ENCODE measurements at regions not wholly inside any gene's neighbourhood (a gene's known extent, or its start where the extent isn't known, plus 50 kb on each side); places are given as distances from the start of the nearest gene placed in this dataset.
A peak's percentile ranks its signal among the peaks of the same experiment; 100 is the strongest.

- H3K4me1 ChIP-seq (ENCODE audit: control insufficient read depth, insufficient read depth, low read length): peaks cover 9% of the 10 kb centered on the region
- peak overlapping the region; percentile 88 for H3K27ac Mint-ChIP-seq
Observed at GRCh38 chr14:87830443-87831096, 162.4 kb downstream of the GALC start.

GRCh38 chr14:87829543-87829942 is 163.4 kb downstream of the GALC start:
- H3K27ac Mint-ChIP-seq: peak overlapping the region; percentile 88
- Histone ChIP-seq H3K9ac (ENCODE audit: extremely low read depth, low read length, poor library complexity, severe bottlenecking) (peak overlapping the region; percentile 32), H3K27me3 (ENCODE audit: control insufficient read depth, insufficient read depth, low read length, poor library complexity, severe bottlenecking) (no peaks in the 10 kb centered on the region), H3K4me3 (ENCODE audit: low read length) (no peak overlapping the region), H3K36me3 (ENCODE audit: control insufficient read depth, insufficient read depth, low read length) (peaks cover 17% of the 10 kb centered on the region), H3K27ac (ENCODE audit: low read depth, low read length) (no peak overlapping the region), H3K4me1 (ENCODE audit: control insufficient read depth, insufficient read depth, low read length) (peaks cover 9% of the 10 kb centered on the region), H3K9me3 (ENCODE audit: control insufficient read depth, low read length) (peaks cover 40% of the 10 kb centered on the region)
- peaks cover 27% of the 10 kb centered on the region for H3K9me3 Mint-ChIP-seq
- TF ChIP-seq CTCF (conservative IDR thresholded peaks at IDR 0.05): no peak
- DNase-seq: no peak
- H3K4me1 Mint-ChIP-seq: peaks cover 17% of the 10 kb centered on the region
- H3K36me3 Mint-ChIP-seq (ENCODE audit: low read depth): peaks cover 22% of the 10 kb centered on the region
- no peaks in the 10 kb centered on the region for H3K27me3 Mint-ChIP-seq (ENCODE audit: insufficient read depth)
- no peak overlapping the region for H3K4me3 Mint-ChIP-seq

More at GRCh38 chr14:87830443-87831096, 162.4 kb downstream of the GALC start:
- no peak for DNase-seq
- Histone ChIP-seq H3K9me3 (ENCODE audit: control insufficient read depth, low read length) (peaks cover 40% of the 10 kb centered on the region), H3K27ac (ENCODE audit: low read depth, low read length) (peak overlapping the region; percentile 21), H3K27me3 (ENCODE audit: control insufficient read depth, insufficient read depth, low read length, poor library complexity, severe bottlenecking) (no peaks in the 10 kb centered on the region), H3K9ac (ENCODE audit: extremely low read depth, low read length, poor library complexity, severe bottlenecking) (peak overlapping the region; percentile 32), H3K4me3 (ENCODE audit: low read length) (no peak overlapping the region), H3K36me3 (ENCODE audit: control insufficient read depth, insufficient read depth, low read length) (peaks cover 17% of the 10 kb centered on the region)
- WGBS, 2 experiments (ENCODE audit: insufficient coverage in 1 of 2, insufficient read length in 1 of 2): 45 to 50% methylated on average over 1 to 2 of the region's 2 CpGs
- no peak overlapping the region for H3K4me3 Mint-ChIP-seq
- H3K4me1 Mint-ChIP-seq: peaks cover 17% of the 10 kb centered on the region
- H3K9me3 Mint-ChIP-seq: peaks cover 27% of the 10 kb centered on the region
- TF ChIP-seq CTCF (conservative IDR thresholded peaks at IDR 0.05): no peak
- no peaks in the 10 kb centered on the region for H3K27me3 Mint-ChIP-seq (ENCODE audit: insufficient read depth)
- H3K36me3 Mint-ChIP-seq (ENCODE audit: low read depth): peaks cover 22% of the 10 kb centered on the region

GRCh38 chr14:87824266-87824665 is 168.7 kb downstream of the GALC start:
- H3K4me1 Mint-ChIP-seq: peaks cover 5% of the 10 kb centered on the region
- H3K27ac Mint-ChIP-seq: no peak overlapping the region
- no peaks in the 10 kb centered on the region for H3K27me3 Mint-ChIP-seq (ENCODE audit: insufficient read depth)
- H3K4me3 ChIP-seq (ENCODE audit: low read length): no peak overlapping the region
- no peak for TF ChIP-seq CTCF (conservative IDR thresholded peaks at IDR 0.05)
- peaks cover 16% of the 10 kb centered on the region for H3K9me3 ChIP-seq (ENCODE audit: control insufficient read depth, low read length)
- H3K27me3 ChIP-seq (ENCODE audit: control insufficient read depth, insufficient read depth, low read length, poor library complexity, severe bottlenecking): no peaks in the 10 kb centered on the region
- H3K4me1 ChIP-seq (ENCODE audit: control insufficient read depth, insufficient read depth, low read length): no peaks in the 10 kb centered on the region
- DNase-seq: no peak
- no peak overlapping the region for H3K9ac ChIP-seq (ENCODE audit: extremely low read depth, low read length, poor library complexity, severe bottlenecking)
- no peaks in the 10 kb centered on the region for H3K36me3 ChIP-seq (ENCODE audit: control insufficient read depth, insufficient read depth, low read length)
- H3K9me3 Mint-ChIP-seq: peaks cover 11% of the 10 kb centered on the region
- no peak overlapping the region for H3K4me3 Mint-ChIP-seq
- peaks cover 6% of the 10 kb centered on the region for H3K36me3 Mint-ChIP-seq (ENCODE audit: low read depth)
- no peak overlapping the region for H3K27ac ChIP-seq (ENCODE audit: low read depth, low read length)

All from endodermal cell (in vitro differentiated cells).